ENCODE measurements at regions not wholly inside any gene's neighbourhood (a gene's known extent, or its start where the extent isn't known, plus 50 kb on each side); places are given as distances from the start of the nearest gene placed in this dataset.

DNA sequence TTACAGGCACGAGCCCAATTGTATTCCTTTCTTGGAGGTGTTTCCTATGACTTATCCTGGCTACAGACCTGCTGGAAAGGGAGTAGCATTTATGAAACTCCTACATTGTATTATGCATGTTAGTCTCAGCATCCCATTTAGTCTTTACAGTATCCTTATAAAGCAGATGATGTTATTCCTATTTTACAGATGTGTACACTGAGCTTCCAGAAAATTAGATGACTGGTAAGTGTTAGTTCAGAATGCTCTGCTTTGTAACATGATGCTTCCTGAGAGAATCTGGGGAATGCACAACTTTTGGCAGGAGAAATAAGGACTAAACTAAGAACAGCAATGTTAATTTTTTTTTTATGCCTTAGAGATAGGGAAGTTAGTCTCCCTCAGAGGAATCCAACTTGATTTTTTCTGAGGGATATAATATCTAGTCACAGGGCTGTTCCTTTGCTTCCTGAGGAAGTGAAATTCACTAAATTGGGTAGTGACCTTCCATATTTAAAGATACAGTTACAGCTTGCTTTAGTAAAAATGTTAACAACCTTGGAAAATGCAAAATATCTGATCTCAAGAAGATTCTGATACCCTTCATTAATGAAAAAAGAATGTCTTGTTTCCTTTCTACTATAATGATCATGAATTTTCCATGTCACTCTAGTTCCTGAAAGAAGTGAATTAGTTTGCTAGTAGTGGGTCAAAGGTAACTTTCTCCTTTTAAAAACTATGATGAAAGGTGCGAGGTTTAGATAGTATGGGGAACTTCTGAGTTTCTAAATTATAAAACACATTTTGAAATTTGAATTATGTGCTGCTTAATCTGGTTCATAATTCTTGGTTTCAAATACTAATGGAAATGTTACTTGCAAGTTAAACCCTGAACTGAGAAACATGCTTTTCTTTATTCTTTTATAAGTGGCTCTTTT is 194.0 kb upstream of the PRPS1L1 start (continued):
- TF ChIP-seq, protein P1, sequence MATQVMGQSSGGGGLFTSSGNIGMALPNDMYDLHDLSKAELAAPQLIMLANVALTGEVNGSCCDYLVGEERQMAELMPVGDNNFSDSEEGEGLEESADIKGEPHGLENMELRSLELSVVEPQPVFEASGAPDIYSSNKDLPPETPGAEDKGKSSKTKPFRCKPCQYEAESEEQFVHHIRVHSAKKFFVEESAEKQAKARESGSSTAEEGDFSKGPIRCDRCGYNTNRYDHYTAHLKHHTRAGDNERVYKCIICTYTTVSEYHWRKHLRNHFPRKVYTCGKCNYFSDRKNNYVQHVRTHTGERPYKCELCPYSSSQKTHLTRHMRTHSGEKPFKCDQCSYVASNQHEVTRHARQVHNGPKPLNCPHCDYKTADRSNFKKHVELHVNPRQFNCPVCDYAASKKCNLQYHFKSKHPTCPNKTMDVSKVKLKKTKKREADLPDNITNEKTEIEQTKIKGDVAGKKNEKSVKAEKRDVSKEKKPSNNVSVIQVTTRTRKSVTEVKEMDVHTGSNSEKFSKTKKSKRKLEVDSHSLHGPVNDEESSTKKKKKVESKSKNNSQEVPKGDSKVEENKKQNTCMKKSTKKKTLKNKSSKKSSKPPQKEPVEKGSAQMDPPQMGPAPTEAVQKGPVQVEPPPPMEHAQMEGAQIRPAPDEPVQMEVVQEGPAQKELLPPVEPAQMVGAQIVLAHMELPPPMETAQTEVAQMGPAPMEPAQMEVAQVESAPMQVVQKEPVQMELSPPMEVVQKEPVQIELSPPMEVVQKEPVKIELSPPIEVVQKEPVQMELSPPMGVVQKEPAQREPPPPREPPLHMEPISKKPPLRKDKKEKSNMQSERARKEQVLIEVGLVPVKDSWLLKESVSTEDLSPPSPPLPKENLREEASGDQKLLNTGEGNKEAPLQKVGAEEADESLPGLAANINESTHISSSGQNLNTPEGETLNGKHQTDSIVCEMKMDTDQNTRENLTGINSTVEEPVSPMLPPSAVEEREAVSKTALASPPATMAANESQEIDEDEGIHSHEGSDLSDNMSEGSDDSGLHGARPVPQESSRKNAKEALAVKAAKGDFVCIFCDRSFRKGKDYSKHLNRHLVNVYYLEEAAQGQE (IDR thresholded peaks at IDR 0.05): no peak
- no peak for TF ChIP-seq NPAS2 (CRISPR knock-in tag; IDR thresholded peaks at IDR 0.05; ENCODE audit: borderline replicate concordance)
- no peak for TF ChIP-seq RCOR1 (IDR thresholded peaks at IDR 0.05; ENCODE audit: low read depth, low read length)
- TF ChIP-seq JUNB (IDR thresholded peaks at IDR 0.05): no peak

DNA sequence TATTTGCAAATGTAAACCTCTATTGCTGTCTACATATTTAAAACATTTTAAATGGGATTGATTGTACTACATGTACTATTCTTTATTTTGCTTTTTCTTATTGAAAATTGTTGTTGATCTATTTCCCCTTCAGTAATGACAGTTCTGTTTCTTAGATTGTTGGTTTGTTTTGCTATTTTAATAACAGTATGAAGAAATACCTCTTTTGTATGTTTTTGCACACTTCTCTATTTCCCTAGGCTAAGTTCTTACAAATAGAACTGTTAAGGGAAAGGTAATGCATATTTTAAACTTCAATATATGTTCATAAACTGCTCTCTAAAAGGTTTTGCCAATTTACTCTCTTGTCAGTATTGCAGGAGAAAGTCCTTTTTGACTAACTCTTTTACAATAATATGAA is 195.0 kb upstream of the PRPS1L1 start:
- POLR2A ChIA-PET: no interaction called here
- CTCF ChIA-PET: no interaction called here
- Histone ChIP-seq H3K4me2 (no peak overlapping the region), H3K4me3 (no peak overlapping the region), H3K9me3 (no peaks in the 10 kb centered on the region), H3K27ac (no peak overlapping the region), H3K4me1 (no peaks in the 10 kb centered on the region)
- ATAC-seq: no peak
- TF ChIP-seq MAFK (IDR thresholded peaks at IDR 0.05; ENCODE audit: partially characterized antibody) (no peak), MYC (IDR thresholded peaks at IDR 0.05; ENCODE audit: borderline replicate concordance, low read length) (no peak), HEYL (CRISPR knock-in tag; IDR thresholded peaks at IDR 0.05) (no peak), RARB (CRISPR knock-in tag; IDR thresholded peaks at IDR 0.05) (no peak), JUN (IDR thresholded peaks at IDR 0.05) (no peak), NR3C1 (IDR thresholded peaks at IDR 0.05) (no peak), TFCP2L1 (CRISPR knock-in tag; IDR thresholded peaks at IDR 0.05) (no peak), CBX2 (IDR thresholded peaks at IDR 0.05; ENCODE audit: borderline replicate concordance, low read depth) (no peak)
- TF ChIP-seq, protein P2, sequence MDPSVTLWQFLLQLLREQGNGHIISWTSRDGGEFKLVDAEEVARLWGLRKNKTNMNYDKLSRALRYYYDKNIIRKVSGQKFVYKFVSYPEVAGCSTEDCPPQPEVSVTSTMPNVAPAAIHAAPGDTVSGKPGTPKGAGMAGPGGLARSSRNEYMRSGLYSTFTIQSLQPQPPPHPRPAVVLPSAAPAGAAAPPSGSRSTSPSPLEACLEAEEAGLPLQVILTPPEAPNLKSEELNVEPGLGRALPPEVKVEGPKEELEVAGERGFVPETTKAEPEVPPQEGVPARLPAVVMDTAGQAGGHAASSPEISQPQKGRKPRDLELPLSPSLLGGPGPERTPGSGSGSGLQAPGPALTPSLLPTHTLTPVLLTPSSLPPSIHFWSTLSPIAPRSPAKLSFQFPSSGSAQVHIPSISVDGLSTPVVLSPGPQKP (IDR thresholded peaks at IDR 0.05; ENCODE audit: low read depth, low read length): no peak
- TF ChIP-seq, protein P3, sequence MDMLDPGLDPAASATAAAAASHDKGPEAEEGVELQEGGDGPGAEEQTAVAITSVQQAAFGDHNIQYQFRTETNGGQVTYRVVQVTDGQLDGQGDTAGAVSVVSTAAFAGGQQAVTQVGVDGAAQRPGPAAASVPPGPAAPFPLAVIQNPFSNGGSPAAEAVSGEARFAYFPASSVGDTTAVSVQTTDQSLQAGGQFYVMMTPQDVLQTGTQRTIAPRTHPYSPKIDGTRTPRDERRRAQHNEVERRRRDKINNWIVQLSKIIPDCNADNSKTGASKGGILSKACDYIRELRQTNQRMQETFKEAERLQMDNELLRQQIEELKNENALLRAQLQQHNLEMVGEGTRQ (IDR thresholded peaks at IDR 0.05): no peak
- TF ChIP-seq, protein P1 (IDR thresholded peaks at IDR 0.05): no peak
- TF ChIP-seq, protein P4, sequence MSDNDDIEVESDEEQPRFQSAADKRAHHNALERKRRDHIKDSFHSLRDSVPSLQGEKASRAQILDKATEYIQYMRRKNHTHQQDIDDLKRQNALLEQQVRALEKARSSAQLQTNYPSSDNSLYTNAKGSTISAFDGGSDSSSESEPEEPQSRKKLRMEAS (IDR thresholded peaks at IDR 0.05): no peak
- no peak for FAIRE-seq
- no peak for DNase-seq (ENCODE audit: low read depth in 1 of 2, low spot score in 1 of 2)
